GM12878 (cell line): ENCODE measurements at regions not wholly inside any gene's neighbourhood (a gene's known extent, or its start where the extent isn't known, plus 50 kb on each side); places are given as distances from the start of the nearest gene placed in this dataset.

ENCODE experiments used
- ATAC-seq: fragments of 200-7000 bp; cut with Tn5 transposase; 3 replicates; pipeline ENCODE4 v1.9.1; 2020; ENCODE audit warnings: mild to moderate bottlenecking, moderate library complexity
- BruUV-seq: library from RNA; stranded (reverse); fragments of 400-500 nt; replicated peaks from 2 replicates; lab custom pipeline; 2021; lab: Mats Ljungman, UMichigan
- CTCF ChIA-PET: fragments of 300-600 bp; sonication (Branson Sonifier 250); formaldehyde crosslinking; extraction: SDS; loops from one replicate; lab custom pipeline; 2021; ENCODE audit warnings: inconsistent platforms; lab: Yijun Ruan, JAX
- POLR2A ChIA-PET: fragments of 350-600 bp; formaldehyde crosslinking; extraction: SDS; loops from one replicate; lab custom pipeline; 2021; ENCODE audit warnings: inconsistent platforms; lab: Charles Lee
- RAD21 ChIA-PET: fragments of 300-600 bp; sonication (Branson Sonifier 250); formaldehyde crosslinking; loops from one replicate; lab custom pipeline; 2023; ENCODE audit warnings: antibody characterized with exemption; ENCODE audit not compliant: unreplicated experiment; lab: Charles Lee
- SMC1A ChIA-PET: fragments of 300-600 bp; sonication (Branson Sonifier 250); formaldehyde crosslinking; loops from one replicate; lab custom pipeline; 2023; ENCODE audit not compliant: unreplicated experiment, uncharacterized antibody; lab: Charles Lee
- DNase-seq: peaks from one replicate; pipeline ENCODE4 v3.0.0-alpha.2; 2011; ENCODE audit warnings: low read depth, low spot score
- FAIRE-seq: peaks from 3 replicates; lab custom pipeline; 2011; peaks lifted over from hg19 to GRCh38; lab: Jason Lieb, UNC
- H2AFZ ChIP-seq: 2 replicates; pipeline ENCODE4 v1.6.0; 2011; ENCODE audit warnings: low read depth, low read length, control low read depth; ENCODE audit not compliant: control insufficient read depth
- H3K27ac ChIP-seq: 2 replicates; pipeline ENCODE4 v1.5.1; 2011; ENCODE audit warnings: control low read depth; ENCODE audit not compliant: control insufficient read depth, insufficient read depth
- H3K27me3 ChIP-seq, 2 experiments: replicated peaks in 1 of 2; 2 replicates each; pipeline versions ENCODE4 v1.6.0 to v1.6.1; 2011; ENCODE audit warnings: low read length in 1 of 2; ENCODE audit not compliant: control insufficient read depth in 2 of 2, insufficient read depth in 2 of 2
- H3K36me3 ChIP-seq, 2 experiments: 2 replicates each; pipeline ENCODE4 v1.5.1; 2011; ENCODE audit warnings: low read length in 1 of 2; ENCODE audit not compliant: control insufficient read depth in 2 of 2, insufficient read depth in 2 of 2
- H3K4me1 ChIP-seq: 2 replicates; pipeline ENCODE4 v1.6.1; 2011; ENCODE audit warnings: mild to moderate bottlenecking, low read length, moderate library complexity, mixed read lengths; ENCODE audit not compliant: control insufficient read depth, insufficient read depth
- H3K4me2 ChIP-seq: 2 replicates; pipeline ENCODE4 v1.6.0; 2011; ENCODE audit warnings: control low read depth; ENCODE audit not compliant: control insufficient read depth, insufficient read depth
- H3K4me3 ChIP-seq: fragments of 200-600 bp; sonication (generic); 2 replicates; pipeline ENCODE4 v1.5.1; 2016
- H3K79me2 ChIP-seq: 2 replicates; pipeline ENCODE4 v1.6.0; 2011; ENCODE audit warnings: low read length; ENCODE audit not compliant: control insufficient read depth, insufficient read depth
- H3K9ac ChIP-seq: 2 replicates; pipeline ENCODE4 v1.8.0; 2011; ENCODE audit warnings: low read length, control low read depth, mixed read lengths; ENCODE audit not compliant: control insufficient read depth, insufficient read depth
- H3K9me3 ChIP-seq: replicated peaks from 3 replicates; pipeline ENCODE4 v1.5.1; 2011; ENCODE audit warnings: mild to moderate bottlenecking, low read length; ENCODE audit not compliant: control insufficient read depth, insufficient read depth
- H4K20me1 ChIP-seq: 2 replicates; pipeline ENCODE4 v1.6.0; 2011; ENCODE audit not compliant: control insufficient read depth, insufficient read depth
- CBX5 ChIP-seq: sonication (generic); IDR thresholded peaks from 2 replicates; pipeline ENCODE4 v1.6.1; 2016; ENCODE audit warnings: low read depth, moderate library complexity, mild to moderate bottlenecking, inconsistent platforms
- EP300 ChIP-seq, 2 experiments: fragments of 150-350 bp in 1 of 2; IDR thresholded peaks; 2 replicates each; pipeline ENCODE4 v1.6.1; 2011 to 2012; ENCODE audit warnings: low read depth in 2 of 2, low read length in 2 of 2, borderline replicate concordance in 1 of 2, improper control_type of control experiment in 1 of 2, inconsistent platforms in 1 of 2; ENCODE audit not compliant: control insufficient read depth in 1 of 2
- EZH2 ChIP-seq: IDR thresholded peaks from 2 replicates; pipeline ENCODE4 v1.6.1; 2012; ENCODE audit warnings: low read depth, mild to moderate bottlenecking, control low read depth, inconsistent platforms, low read length, borderline replicate concordance; ENCODE audit not compliant: control insufficient read depth
- RAD51 ChIP-seq: fragments of 450-650 bp; IDR thresholded peaks from 2 replicates; pipeline ENCODE4 v1.6.1; 2016; ENCODE audit warnings: moderate library complexity, mild to moderate bottlenecking, inconsistent platforms
- RFX5 ChIP-seq: IDR thresholded peaks from 2 replicates; pipeline ENCODE4 v1.6.1; 2011; ENCODE audit warnings: low read depth, low read length, improper control_type of control experiment
- RUNX3 ChIP-seq: IDR thresholded peaks from 2 replicates; pipeline ENCODE4 v1.6.1; 2012; ENCODE audit warnings: low read length, inconsistent platforms
- SREBF1 ChIP-seq: IDR thresholded peaks from 2 replicates; pipeline ENCODE4 v1.6.1; 2012; ENCODE audit warnings: mild to moderate bottlenecking, low read length
- SUPT20H ChIP-seq: IDR thresholded peaks from 2 replicates; pipeline ENCODE4 v1.6.1; 2011; ENCODE audit warnings: low read depth, mild to moderate bottlenecking, low read length, moderate library complexity, borderline replicate concordance; ENCODE audit not compliant: control insufficient read depth
- TARDBP ChIP-seq: IDR thresholded peaks from 2 replicates; pipeline ENCODE4 v1.6.1; 2016; ENCODE audit warnings: borderline replicate concordance
- TBL1XR1 ChIP-seq: IDR thresholded peaks from 2 replicates; pipeline ENCODE4 v1.6.1; 2012; ENCODE audit warnings: low read depth, low read length, improper control_type of control experiment
- TCF12 ChIP-seq: IDR thresholded peaks from 2 replicates; pipeline ENCODE4 v1.6.1; 2011; ENCODE audit warnings: low read depth, mild to moderate bottlenecking, low read length
- ZBED1 ChIP-seq: IDR thresholded peaks from 2 replicates; pipeline ENCODE4 v1.6.1; 2016; ENCODE audit warnings: borderline replicate concordance
- ZNF592 ChIP-seq: fragments of 450-650 bp; IDR thresholded peaks from 2 replicates; pipeline ENCODE4 v1.6.1; 2017; ENCODE audit warnings: mild to moderate bottlenecking, moderate library complexity
- WGBS: methylation state at CpG from one replicate; pipeline ENCODE4 v1.1.6; 2016; ENCODE audit warnings: low lambda C conversion rate; ENCODE audit not compliant: insufficient replicate concordance, insufficient coverage; ENCODE audit errors: missing lambda C conversion rate; 5-methylcytosine and 5-hydroxymethylcytosine counted together
- in situ Hi-C: fragments of 300-500 bp; cut with MboI; formaldehyde crosslinking; loops from 9 replicates; pipeline ENCODE4 v1.14.3; 2018; ENCODE audit warnings: mixed read lengths
- intact Hi-C: fragments of 100-400 bp; cut with micrococcal nuclease; formaldehyde crosslinking; loops from one replicate; pipeline ENCODE4 v1.14.2; 2022; ENCODE audit not compliant: unreplicated experiment
- TF ChIP-seq, protein P1 (sequence below): fragments of 450-650 bp; IDR thresholded peaks from 2 replicates; pipeline ENCODE4 v1.6.1; 2017; ENCODE audit warnings: mild to moderate bottlenecking, moderate library complexity
- TF ChIP-seq, protein P2 (sequence below): IDR thresholded peaks from 2 replicates; pipeline ENCODE4 v1.6.1; 2011; ENCODE audit warnings: low read depth, low read length, improper control_type of control experiment, borderline replicate concordance

- Histone ChIP-seq H3K4me3 (no peak overlapping the region), H3K27ac (no peak overlapping the region), H2AFZ (no peak overlapping the region), H3K9me3 (no peaks in the 10 kb centered on the region), H4K20me1 (no peaks in the 10 kb centered on the region), H3K36me3 (no peaks in the 10 kb centered on the region), H3K4me1 (no peaks in the 10 kb centered on the region), H3K27me3 (no peaks in the 10 kb centered on the region), H3K79me2 (no peaks in the 10 kb centered on the region), H3K4me2 (no peak overlapping the region), H3K9ac (no peak overlapping the region)
- CTCF ChIA-PET, result no interaction called here
- RAD21 ChIA-PET, result no interaction called here
- POLR2A ChIA-PET, result no interaction called here
- no TSS peak for BruUV-seq
- SMC1A ChIA-PET, result no interaction called here
- DNase-seq (no peak), FAIRE-seq (no peak), ATAC-seq (no peak)
- TF ChIP-seq ZBED1, result no peak
- TF ChIP-seq TCF12, result no peak
- no peak for TF ChIP-seq EZH2
- TF ChIP-seq ZNF592, result no peak
- no peak for TF ChIP-seq TARDBP
- TF ChIP-seq RUNX3, result no peak
- TF ChIP-seq TBL1XR1, result no peak
- TF ChIP-seq SREBF1, result no peak
- TF ChIP-seq, protein P1, sequence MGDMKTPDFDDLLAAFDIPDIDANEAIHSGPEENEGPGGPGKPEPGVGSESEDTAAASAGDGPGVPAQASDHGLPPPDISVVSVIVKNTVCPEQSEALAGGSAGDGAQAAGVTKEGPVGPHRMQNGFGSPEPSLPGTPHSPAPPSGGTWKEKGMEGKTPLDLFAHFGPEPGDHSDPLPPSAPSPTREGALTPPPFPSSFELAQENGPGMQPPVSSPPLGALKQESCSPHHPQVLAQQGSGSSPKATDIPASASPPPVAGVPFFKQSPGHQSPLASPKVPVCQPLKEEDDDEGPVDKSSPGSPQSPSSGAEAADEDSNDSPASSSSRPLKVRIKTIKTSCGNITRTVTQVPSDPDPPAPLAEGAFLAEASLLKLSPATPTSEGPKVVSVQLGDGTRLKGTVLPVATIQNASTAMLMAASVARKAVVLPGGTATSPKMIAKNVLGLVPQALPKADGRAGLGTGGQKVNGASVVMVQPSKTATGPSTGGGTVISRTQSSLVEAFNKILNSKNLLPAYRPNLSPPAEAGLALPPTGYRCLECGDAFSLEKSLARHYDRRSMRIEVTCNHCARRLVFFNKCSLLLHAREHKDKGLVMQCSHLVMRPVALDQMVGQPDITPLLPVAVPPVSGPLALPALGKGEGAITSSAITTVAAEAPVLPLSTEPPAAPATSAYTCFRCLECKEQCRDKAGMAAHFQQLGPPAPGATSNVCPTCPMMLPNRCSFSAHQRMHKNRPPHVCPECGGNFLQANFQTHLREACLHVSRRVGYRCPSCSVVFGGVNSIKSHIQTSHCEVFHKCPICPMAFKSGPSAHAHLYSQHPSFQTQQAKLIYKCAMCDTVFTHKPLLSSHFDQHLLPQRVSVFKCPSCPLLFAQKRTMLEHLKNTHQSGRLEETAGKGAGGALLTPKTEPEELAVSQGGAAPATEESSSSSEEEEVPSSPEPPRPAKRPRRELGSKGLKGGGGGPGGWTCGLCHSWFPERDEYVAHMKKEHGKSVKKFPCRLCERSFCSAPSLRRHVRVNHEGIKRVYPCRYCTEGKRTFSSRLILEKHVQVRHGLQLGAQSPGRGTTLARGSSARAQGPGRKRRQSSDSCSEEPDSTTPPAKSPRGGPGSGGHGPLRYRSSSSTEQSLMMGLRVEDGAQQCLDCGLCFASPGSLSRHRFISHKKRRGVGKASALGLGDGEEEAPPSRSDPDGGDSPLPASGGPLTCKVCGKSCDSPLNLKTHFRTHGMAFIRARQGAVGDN, result no peak
- TF ChIP-seq CBX5, result no peak
- TF ChIP-seq, protein P2, sequence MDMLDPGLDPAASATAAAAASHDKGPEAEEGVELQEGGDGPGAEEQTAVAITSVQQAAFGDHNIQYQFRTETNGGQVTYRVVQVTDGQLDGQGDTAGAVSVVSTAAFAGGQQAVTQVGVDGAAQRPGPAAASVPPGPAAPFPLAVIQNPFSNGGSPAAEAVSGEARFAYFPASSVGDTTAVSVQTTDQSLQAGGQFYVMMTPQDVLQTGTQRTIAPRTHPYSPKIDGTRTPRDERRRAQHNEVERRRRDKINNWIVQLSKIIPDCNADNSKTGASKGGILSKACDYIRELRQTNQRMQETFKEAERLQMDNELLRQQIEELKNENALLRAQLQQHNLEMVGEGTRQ, result no peak
- no peak for TF ChIP-seq SUPT20H
- no peak for TF ChIP-seq RFX5
- no peak for TF ChIP-seq EP300 (IDR thresholded peaks at IDR 0.05; ENCODE audit: borderline replicate concordance in 1 of 2, control insufficient read depth in 1 of 2, low read depth in 2 of 2, low read length in 2 of 2)
- TF ChIP-seq RAD51, result no peak
- 4% methylated on average over 1 of the region's 1 CpG for WGBS
- intact Hi-C loops (no loop called here), in situ Hi-C loops (no loop called here)
Measured at GRCh38 chr9:25381141-25381540, 297.1 kb downstream of the TUSC1 start.
